Upper lobe of left lung (tissue), 4 donors: ENCODE measurements at regions not wholly inside any gene's neighbourhood (a gene's known extent, or its start where the extent isn't known, plus 50 kb on each side); places are given as distances from the start of the nearest gene placed in this dataset.

ENCODE experiments used
- CTCF ChIP-seq, 6 experiments: fragments of 450-650 bp in 4 of 6; fragments of 200-600 bp in 2 of 6; sonication (generic) in 2 of 6; IDR thresholded peaks; one replicate each; pipeline ENCODE4 v1.5.1; 2016 to 2019; ENCODE audit warnings: antibody characterized with exemption in 6 of 6
- POLR2A ChIP-seq, 4 donors: fragments of 450-650 bp; IDR thresholded peaks; one replicate each; pipeline ENCODE4 v1.5.1; 2016 to 2017; ENCODE audit warnings: antibody characterized with exemption in 4 of 4, mild to moderate bottlenecking in 2 of 4

GRCh38 chr6:140736231-140736630 is 1361.8 kb upstream of the CITED2 start:
- TF ChIP-seq CTCF (IDR thresholded peaks at IDR 0.05) (no peak), POLR2A (IDR thresholded peaks at IDR 0.05) (no peak)
